HepG2 (cell line): ENCODE measurements at regions not wholly inside any gene's neighbourhood (a gene's known extent, or its start where the extent isn't known, plus 50 kb on each side); places are given as distances from the start of the nearest gene placed in this dataset.

ENCODE experiments used
- JUND ChIP-seq: sonication (generic); formaldehyde crosslinking; IDR thresholded peaks from 2 replicates; pipeline ENCODE4 v1.8.0; 2022; ENCODE audit warnings: mild to moderate bottlenecking, missing genetic modification reagents
- POLR2AphosphoS5 ChIP-seq: IDR thresholded peaks from 2 replicates; pipeline ENCODE4 v1.6.1; 2012; ENCODE audit warnings: low read depth, low read length

DNA sequence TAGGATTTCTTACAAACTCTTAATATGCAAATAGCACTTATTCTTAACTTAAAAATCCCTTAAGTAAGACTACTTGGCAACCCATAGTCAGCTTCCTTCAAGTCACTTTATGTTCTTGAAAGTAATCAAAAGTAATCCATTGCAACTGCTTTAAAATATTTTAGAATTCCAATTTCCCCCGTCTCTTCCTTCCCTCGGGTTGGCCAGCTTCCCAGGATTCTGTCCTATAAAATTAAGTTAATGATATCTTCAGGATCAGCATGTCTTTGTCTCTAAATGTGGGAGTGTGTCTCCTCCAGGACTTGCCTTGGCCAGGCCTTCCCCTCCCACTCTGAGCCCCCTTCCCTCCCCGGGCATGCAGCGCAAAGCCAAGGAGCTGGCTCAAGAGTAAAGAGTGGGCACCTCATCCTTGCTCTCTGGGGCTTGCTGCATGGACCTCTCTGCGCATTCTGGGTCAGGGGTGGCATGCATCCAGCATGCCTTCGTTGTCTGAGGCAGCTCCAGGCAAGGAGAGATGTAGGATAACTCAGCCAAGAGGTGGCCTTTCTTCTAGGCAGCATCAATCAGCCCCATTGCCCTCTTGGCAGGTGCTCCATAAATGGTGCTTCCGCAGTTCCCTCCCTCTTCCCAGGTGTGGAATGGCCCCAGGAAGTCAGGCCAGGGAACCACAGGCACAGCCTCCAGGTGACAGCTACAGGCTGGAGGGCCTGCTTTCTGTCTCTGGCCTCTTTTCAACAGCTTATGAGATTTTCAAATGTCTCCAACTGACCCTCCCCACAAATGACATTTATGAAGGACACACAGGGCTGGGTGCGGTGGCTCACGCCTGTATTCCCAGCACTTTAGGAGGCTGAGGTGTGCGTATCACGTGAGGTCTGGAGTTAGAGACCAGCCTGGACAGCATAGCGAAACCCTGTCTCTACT lies 108.7 kb upstream of the ALDH1A3 start:
- TF ChIP-seq POLR2AphosphoS5 (no peak), JUND (no peak)
